ENCODE measurements at regions not wholly inside any gene's neighbourhood (a gene's known extent, or its start where the extent isn't known, plus 50 kb on each side); places are given as distances from the start of the nearest gene placed in this dataset.

DNA sequence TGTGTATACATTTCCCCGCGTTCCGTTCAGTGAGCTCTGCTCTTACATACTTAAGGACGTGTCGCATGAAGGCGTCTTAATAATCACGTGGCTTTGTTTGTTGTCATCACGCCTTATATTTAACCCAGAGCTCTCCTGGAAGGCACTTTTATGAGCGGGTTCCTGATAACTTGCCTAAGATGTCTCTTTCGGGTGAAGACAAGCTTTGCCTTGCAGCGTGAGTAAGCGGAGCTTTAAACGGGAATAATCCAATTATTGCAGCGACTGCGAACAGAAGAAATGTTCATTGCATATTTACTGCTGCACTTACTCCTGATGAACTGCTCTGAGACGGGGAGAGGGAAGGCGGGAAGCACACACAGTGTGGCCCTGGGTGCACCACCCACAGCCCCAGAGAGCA, 1128.2 kb downstream of the BRD1 start:
- intact Hi-C loops (cut with DNase I) = no loop called here
- no peaks in the 10 kb centered on the region for H3K27me3 ChIP-seq
- TF ChIP-seq, protein P1, sequence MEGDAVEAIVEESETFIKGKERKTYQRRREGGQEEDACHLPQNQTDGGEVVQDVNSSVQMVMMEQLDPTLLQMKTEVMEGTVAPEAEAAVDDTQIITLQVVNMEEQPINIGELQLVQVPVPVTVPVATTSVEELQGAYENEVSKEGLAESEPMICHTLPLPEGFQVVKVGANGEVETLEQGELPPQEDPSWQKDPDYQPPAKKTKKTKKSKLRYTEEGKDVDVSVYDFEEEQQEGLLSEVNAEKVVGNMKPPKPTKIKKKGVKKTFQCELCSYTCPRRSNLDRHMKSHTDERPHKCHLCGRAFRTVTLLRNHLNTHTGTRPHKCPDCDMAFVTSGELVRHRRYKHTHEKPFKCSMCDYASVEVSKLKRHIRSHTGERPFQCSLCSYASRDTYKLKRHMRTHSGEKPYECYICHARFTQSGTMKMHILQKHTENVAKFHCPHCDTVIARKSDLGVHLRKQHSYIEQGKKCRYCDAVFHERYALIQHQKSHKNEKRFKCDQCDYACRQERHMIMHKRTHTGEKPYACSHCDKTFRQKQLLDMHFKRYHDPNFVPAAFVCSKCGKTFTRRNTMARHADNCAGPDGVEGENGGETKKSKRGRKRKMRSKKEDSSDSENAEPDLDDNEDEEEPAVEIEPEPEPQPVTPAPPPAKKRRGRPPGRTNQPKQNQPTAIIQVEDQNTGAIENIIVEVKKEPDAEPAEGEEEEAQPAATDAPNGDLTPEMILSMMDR (IDR thresholded peaks at IDR 0.05) = no peak
- TF ChIP-seq POLR2A (IDR thresholded peaks at IDR 0.05) = no peak
- no peak for DNase-seq
- H3K27ac ChIP-seq = no peak overlapping the region
- 81 to 89% (median 85%) methylated on average over 16 to 17 of the region's 17 CpGs for WGBS, 4 donors
- H3K4me1 ChIP-seq (replicated peaks in 1 of 2) = no peaks in the 10 kb centered on the region
- no peaks in the 10 kb centered on the region for H3K36me3 ChIP-seq (replicated peaks in 1 of 2)
- no peak overlapping the region for H3K4me3 ChIP-seq
- no peaks in the 10 kb centered on the region for H3K9me3 ChIP-seq (replicated peaks in 1 of 3)

DNA sequence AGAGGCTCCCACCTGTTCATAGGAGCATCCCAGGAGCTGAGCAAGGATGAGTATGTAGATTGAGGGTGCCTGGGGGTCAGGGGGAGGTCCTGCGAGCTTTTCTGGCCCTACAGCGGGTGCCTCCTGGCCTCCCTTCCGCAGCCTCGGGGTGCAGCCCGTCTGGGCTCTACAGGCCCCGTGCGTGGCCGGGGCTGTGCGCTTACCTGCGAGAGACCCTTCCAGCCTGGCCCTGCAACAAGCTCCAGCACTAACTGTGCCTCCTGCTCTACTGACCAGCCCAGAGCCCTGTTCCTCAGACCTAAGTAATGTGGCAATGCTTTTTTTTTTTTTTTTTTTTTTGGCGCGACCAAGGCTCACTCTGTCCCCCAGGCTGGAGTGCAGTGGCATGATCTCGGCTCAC, 1129.1 kb downstream of the BRD1 start:
- Histone ChIP-seq H3K4me1 (replicated peaks in 1 of 2) (no peaks in the 10 kb centered on the region), H3K27me3 (no peaks in the 10 kb centered on the region), H3K4me3 (no peak overlapping the region), H3K36me3 (replicated peaks in 1 of 2) (no peaks in the 10 kb centered on the region), H3K27ac (no peak overlapping the region), H3K9me3 (replicated peaks in 1 of 3) (no peaks in the 10 kb centered on the region)
- no peak for DNase-seq
- intact Hi-C loops (cut with DNase I) = no loop called here
- TF ChIP-seq, protein P1 (IDR thresholded peaks at IDR 0.05) = no peak
- TF ChIP-seq POLR2A (IDR thresholded peaks at IDR 0.05) = no peak
- 52 to 100% (median 81%) methylated on average over 4 to 13 of the region's 13 CpGs for WGBS, 4 donors

- Histone ChIP-seq H3K4me3 (no peak overlapping the region), H3K4me1 (replicated peaks in 1 of 2) (peaks cover 0 to 2% of the 10 kb centered on the region in 2 donors), H3K27me3 (no peaks in the 10 kb centered on the region), H3K36me3 (replicated peaks in 1 of 2) (no peaks in the 10 kb centered on the region), H3K9me3 (replicated peaks in 1 of 3) (no peaks in the 10 kb centered on the region), H3K27ac (no peak overlapping the region)
- TF ChIP-seq, protein P1 (IDR thresholded peaks at IDR 0.05) = no peak
- no peak for TF ChIP-seq POLR2A (IDR thresholded peaks at IDR 0.05)
- intact Hi-C loops (cut with DNase I) = no loop called here
- no peak for DNase-seq
- 92 to 94% (median 93%) methylated on average over 6 of the region's 6 CpGs for WGBS, 4 donors
Observed at GRCh38 chr22:48697694-48698276, 1129.9 kb downstream of the BRD1 start.

GRCh38 chr22:48697223-48697622, 1130.5 kb downstream of the BRD1 start:
- no peak overlapping the region for H3K4me3 ChIP-seq
- no peaks in the 10 kb centered on the region for H3K36me3 ChIP-seq (replicated peaks in 1 of 2)
- no peaks in the 10 kb centered on the region for H3K9me3 ChIP-seq (replicated peaks in 1 of 3)
- no peaks in the 10 kb centered on the region for H3K27me3 ChIP-seq
- no peak for DNase-seq
- WGBS, 4 donors = 58 to 93% (median 62%) methylated on average over 3 of the region's 3 CpGs
- H3K27ac ChIP-seq = no peak overlapping the region
- no peak for TF ChIP-seq POLR2A (IDR thresholded peaks at IDR 0.05)
- TF ChIP-seq, protein P1 (IDR thresholded peaks at IDR 0.05) = no peak
- peaks cover 0 to 6% of the 10 kb centered on the region in 2 donors for H3K4me1 ChIP-seq (replicated peaks in 1 of 2)
- intact Hi-C loops (cut with DNase I) = no loop called here

Data from adrenal gland (tissue), 9 donors.